Esophagus muscularis mucosa (tissue), 4 donors: ENCODE measurements at regions not wholly inside any gene's neighbourhood (a gene's known extent, or its start where the extent isn't known, plus 50 kb on each side); places are given as distances from the start of the nearest gene placed in this dataset.
A peak's percentile ranks its signal among the peaks of the same experiment; 100 is the strongest.

ENCODE experiments used
- DNase-seq: peaks from one replicate; pipeline ENCODE4 v3.0.0-alpha.2; 2017; ENCODE audit errors: extremely low spot score
- H3K27ac ChIP-seq, 4 donors: fragments of 200-600 bp; sonication (generic); replicated peaks in 1 of 4; 1 replicate in 3 of 4; 2 replicates in 1 of 4; pipeline ENCODE4 v1.5.1; 2016 to 2019; ENCODE audit warnings: mild to moderate bottlenecking in 1 of 4
- H3K27me3 ChIP-seq, 4 donors: fragments of 200-600 bp; sonication (generic); one replicate each; pipeline versions ENCODE4 v1.5.1 to v1.6.0; 2016 to 2019
- H3K36me3 ChIP-seq, 4 donors: fragments of 200-600 bp; sonication (generic); one replicate each; pipeline ENCODE4 v1.5.1; 2016 to 2019
- H3K4me1 ChIP-seq, 4 donors: fragments of 200-600 bp; sonication (generic); one replicate each; pipeline ENCODE4 v1.5.1; 2016 to 2019
- H3K4me3 ChIP-seq, 4 donors: fragments of 200-600 bp; sonication (generic); 1 replicate in 2 of 4; 2 replicates in 2 of 4; pipeline ENCODE4 v1.5.1; 2016 to 2019; ENCODE audit warnings: mild to moderate bottlenecking in 4 of 4, moderate library complexity in 1 of 4
- H3K9me3 ChIP-seq, 4 donors: fragments of 200-600 bp; sonication (generic); 1 replicate in 3 of 4; 2 replicates in 1 of 4; pipeline ENCODE4 v1.5.1; 2016 to 2019
- CTCF ChIP-seq, 3 experiments: fragments of 200-600 bp in 2 of 3; fragments of 450-650 bp in 1 of 3; sonication (generic) in 2 of 3; IDR thresholded peaks; one replicate each; pipeline ENCODE4 v1.5.1; 2017 to 2019; ENCODE audit warnings: antibody characterized with exemption in 3 of 3, mild to moderate bottlenecking in 2 of 3, moderate library complexity in 1 of 3
- EP300 ChIP-seq: sonication (generic); formaldehyde crosslinking; IDR thresholded peaks from one replicate; pipeline ENCODE4 v1.6.1; 2017; ENCODE audit warnings: antibody characterized with exemption
- POLR2A ChIP-seq: fragments of 450-650 bp; IDR thresholded peaks from one replicate; pipeline ENCODE4 v1.6.1; 2017; ENCODE audit warnings: antibody characterized with exemption, moderate library complexity, mild to moderate bottlenecking, low read depth
- POLR2AphosphoS5 ChIP-seq, 2 donors: sonication (generic); formaldehyde crosslinking; IDR thresholded peaks; one replicate each; pipeline ENCODE4 v1.6.1; 2017; ENCODE audit warnings: antibody characterized with exemption in 2 of 2
- WGBS: methylation state at CpG from one replicate; pipeline ENCODE4 v1.1.5; 2018; 5-methylcytosine and 5-hydroxymethylcytosine counted together
- intact Hi-C: fragments of 100-400 bp; cut with DNase I; formaldehyde crosslinking; loops from one replicate; pipeline ENCODE4 v1.15.1; 2023

DNA sequence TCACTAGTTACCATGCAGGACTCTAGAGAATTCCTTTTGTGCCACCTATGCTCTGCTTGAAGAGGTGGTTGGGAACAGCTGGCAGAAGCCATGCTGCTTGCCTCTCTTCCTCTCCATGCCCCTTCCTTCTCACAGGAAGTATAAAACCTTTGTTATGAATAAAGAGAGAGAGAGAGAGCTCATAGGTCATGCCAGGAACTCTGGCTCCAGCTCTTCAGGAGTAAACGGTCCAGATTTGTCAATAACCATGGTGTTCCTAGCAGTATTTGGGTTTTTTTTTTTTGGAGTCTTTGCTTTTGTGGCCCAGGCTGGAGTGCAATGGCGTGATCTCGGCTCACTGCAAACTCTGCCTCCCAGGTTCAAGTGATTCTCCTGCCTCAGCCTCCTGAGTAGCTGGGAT lies 97.7 kb upstream of the SLC4A7 start:
- Histone ChIP-seq H3K9me3 (no peaks in the 10 kb centered on the region), H3K4me3 (no peak overlapping the region), H3K27me3 (no peaks in the 10 kb centered on the region), H3K36me3 (no peaks in the 10 kb centered on the region), H3K4me1 (no peaks in the 10 kb centered on the region), H3K27ac (no peak overlapping the region)
- 92% methylated on average over 3 of the region's 3 CpGs for WGBS
- no peak for DNase-seq
- intact Hi-C loops, result no loop called here
- TF ChIP-seq CTCF (IDR thresholded peaks at IDR 0.05), result no peak
- no peak for TF ChIP-seq POLR2AphosphoS5 (IDR thresholded peaks at IDR 0.05)
- TF ChIP-seq POLR2A, result no peak

DNA sequence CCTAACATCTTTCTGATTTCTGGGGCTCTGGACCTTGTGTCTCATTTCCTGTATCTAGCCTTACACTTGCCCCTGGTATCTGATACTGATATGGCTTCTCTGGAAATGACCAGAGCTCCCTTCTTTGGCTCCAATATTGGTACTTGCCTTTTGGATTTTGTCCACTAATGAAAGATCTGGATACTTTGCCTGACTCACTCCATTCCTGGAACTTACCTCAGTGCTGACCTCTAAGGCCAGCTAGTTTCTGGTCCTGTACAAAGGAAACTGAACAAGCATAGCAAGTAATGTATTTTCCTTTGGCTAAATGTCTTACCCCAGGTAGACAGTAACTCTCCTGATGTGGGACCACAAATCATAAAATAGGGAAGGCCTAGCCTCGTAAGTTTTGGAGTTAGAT lies 93.8 kb upstream of the SLC4A7 start:
- no peak overlapping the region for H3K4me3 ChIP-seq
- peak overlapping the region in 3 of 4 donors; percentile 3 to 19 (median 13) for H3K27ac ChIP-seq
- H3K27me3 ChIP-seq, result no peaks in the 10 kb centered on the region
- no peaks in the 10 kb centered on the region for H3K4me1 ChIP-seq
- 92% methylated on average over 1 of the region's 1 CpG for WGBS
- H3K36me3 ChIP-seq, result no peaks in the 10 kb centered on the region
- intact Hi-C loops, result no loop called here
- TF ChIP-seq EP300, result no peak
- no peak for TF ChIP-seq POLR2AphosphoS5 (IDR thresholded peaks at IDR 0.05)
- TF ChIP-seq CTCF (IDR thresholded peaks at IDR 0.05), result no peak
- no peak for TF ChIP-seq POLR2A
- no peaks in the 10 kb centered on the region for H3K9me3 ChIP-seq
- DNase-seq, result no peak

- intact Hi-C loops, result no loop called here
- H3K36me3 ChIP-seq, result no peaks in the 10 kb centered on the region
- peak overlapping the region in 3 of 4 donors; percentile 13 to 19 (median 15) for H3K27ac ChIP-seq
- H3K4me3 ChIP-seq, result no peak overlapping the region
- no peaks in the 10 kb centered on the region for H3K27me3 ChIP-seq
- DNase-seq, result no peak
- WGBS, result 87% methylated on average over 5 of the region's 5 CpGs
- H3K9me3 ChIP-seq, result no peaks in the 10 kb centered on the region
- TF ChIP-seq POLR2AphosphoS5 (IDR thresholded peaks at IDR 0.05), result no peak
- no peaks in the 10 kb centered on the region for H3K4me1 ChIP-seq
These were observed 93.3 kb upstream of the SLC4A7 start for GRCh38 chr3:27577504-27577903.

DNA sequence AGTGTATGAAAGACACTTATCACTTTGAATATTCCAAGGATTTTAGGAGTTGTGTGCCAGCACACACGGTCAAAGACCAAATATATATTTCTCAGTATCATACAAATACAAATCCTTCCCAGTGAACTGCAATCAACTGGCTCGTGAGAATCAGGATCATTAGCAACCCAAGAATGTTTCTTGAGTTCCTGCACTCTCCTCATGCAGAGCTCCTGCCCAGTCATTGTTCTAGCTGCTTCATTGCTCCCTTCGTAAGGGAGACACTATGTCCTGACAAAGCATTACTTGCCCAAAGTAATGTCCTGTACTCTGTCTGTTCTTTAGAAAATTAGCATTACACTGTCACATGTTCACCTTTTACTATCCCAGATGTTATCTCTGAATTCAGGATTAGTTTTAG lies 92.0 kb upstream of the SLC4A7 start:
- DNase-seq, result no peak
- Histone ChIP-seq H3K27ac (no peak overlapping the region), H3K4me3 (no peak overlapping the region), H3K27me3 (no peaks in the 10 kb centered on the region), H3K4me1 (peaks cover 0 to 4% (median 1%) of the 10 kb centered on the region in 4 donors), H3K9me3 (no peaks in the 10 kb centered on the region), H3K36me3 (no peaks in the 10 kb centered on the region)
- TF ChIP-seq POLR2AphosphoS5 (IDR thresholded peaks at IDR 0.05) (no peak), CTCF (IDR thresholded peaks at IDR 0.05) (no peak), POLR2A (no peak), EP300 (no peak)
- intact Hi-C loops, result no loop called here
- 89% methylated on average over 3 of the region's 3 CpGs for WGBS

GRCh38 chr3:27575499-27575898 lies 91.3 kb upstream of the SLC4A7 start:
- Histone ChIP-seq H3K27ac (no peak overlapping the region), H3K4me1 (peaks cover 0 to 11% (median 7%) of the 10 kb centered on the region in 4 donors), H3K4me3 (no peak overlapping the region), H3K36me3 (no peaks in the 10 kb centered on the region), H3K27me3 (no peaks in the 10 kb centered on the region), H3K9me3 (no peaks in the 10 kb centered on the region)
- TF ChIP-seq EP300 (no peak), POLR2A (no peak), CTCF (IDR thresholded peaks at IDR 0.05) (no peak), POLR2AphosphoS5 (IDR thresholded peaks at IDR 0.05) (no peak)
- intact Hi-C loops, result no loop called here
- no peak for DNase-seq
- whole genome bisulfite sequencing, result 72% methylated on average over 3 of the region's 3 CpGs
